ENCODE measurements at regions not wholly inside any gene's neighbourhood (a gene's known extent, or its start where the extent isn't known, plus 50 kb on each side); places are given as distances from the start of the nearest gene placed in this dataset.

- no peak for ATAC-seq
- ChIA-PET CTCF (no interaction called here), POLR2A (no interaction called here)
- no peaks in the 10 kb centered on the region for H3K9me3 ChIP-seq (ENCODE audit: control insufficient read depth, insufficient read depth, low read depth, low read length)
- no peak for TF ChIP-seq REST (IDR thresholded peaks at IDR 0.05; ENCODE audit: insufficient read depth in 1 of 2, low read depth in 2 of 2, low read length in 1 of 2)
- no peak for TF ChIP-seq CTCF (IDR thresholded peaks at IDR 0.05)
- TF ChIP-seq POLR2AphosphoS5 (IDR thresholded peaks at IDR 0.05; ENCODE audit: low read depth, low read length), result no peak
- TF ChIP-seq SIN3A (IDR thresholded peaks at IDR 0.05; ENCODE audit: borderline replicate concordance, insufficient read depth, low read depth, low read length), result no peak
- no peak for TF ChIP-seq TCF7L2 (IDR thresholded peaks at IDR 0.05; ENCODE audit: low read depth, low read length)
- H3K27me3 ChIP-seq (ENCODE audit: control insufficient read depth, insufficient read depth, low read length), result no peaks in the 10 kb centered on the region
- no peak for DNase-seq (ENCODE audit: low read depth, low spot score)
- no peak overlapping the region for H3K4me3 ChIP-seq (ENCODE audit: low read depth in 2 of 2, low read length in 2 of 2)
- intact Hi-C loops (cut with micrococcal nuclease; ENCODE audit: unreplicated experiment) (no loop called here), in situ Hi-C loops (cut with HindIII; ENCODE audit: low pct_unique_long_range_greater_than_20kb, low sequenced_read_pairs) (no loop called here)
- no peaks in the 10 kb centered on the region for H3K4me1 ChIP-seq (ENCODE audit: control insufficient read depth, insufficient read depth, low read length)
- no TSS peak for BruUV-seq (replicated peaks)
- no peaks in the 10 kb centered on the region for H3K36me3 ChIP-seq (ENCODE audit: control insufficient read depth, insufficient read depth, low read length)
- no peak overlapping the region for H3K27ac ChIP-seq (ENCODE audit: low read length)
Measured at GRCh38 chr4:28776004-28776403, 1915.4 kb downstream of the STIM2 start.

- H3K9me3 ChIP-seq (ENCODE audit: control insufficient read depth, insufficient read depth, low read depth, low read length), result no peaks in the 10 kb centered on the region
- H3K27me3 ChIP-seq (ENCODE audit: control insufficient read depth, insufficient read depth, low read length), result no peaks in the 10 kb centered on the region
- no peak for ATAC-seq
- POLR2A ChIA-PET, result no interaction called here
- H3K4me1 ChIP-seq (ENCODE audit: control insufficient read depth, insufficient read depth, low read length), result no peaks in the 10 kb centered on the region
- H3K36me3 ChIP-seq (ENCODE audit: control insufficient read depth, insufficient read depth, low read length), result no peaks in the 10 kb centered on the region
- no peak overlapping the region for H3K4me3 ChIP-seq (ENCODE audit: low read depth in 2 of 2, low read length in 2 of 2)
- intact Hi-C loops (cut with micrococcal nuclease; ENCODE audit: unreplicated experiment), result no loop called here
- DNase-seq (ENCODE audit: low read depth, low spot score), result no peak
- CTCF ChIA-PET, result no interaction called here
- in situ Hi-C loops (cut with HindIII; ENCODE audit: low pct_unique_long_range_greater_than_20kb, low sequenced_read_pairs), result no loop called here
- no peak overlapping the region for H3K27ac ChIP-seq (ENCODE audit: low read length)
- no TSS peak for BruUV-seq (replicated peaks)
- TF ChIP-seq TCF7L2 (IDR thresholded peaks at IDR 0.05; ENCODE audit: low read depth, low read length), result no peak
- TF ChIP-seq SIN3A (IDR thresholded peaks at IDR 0.05; ENCODE audit: borderline replicate concordance, insufficient read depth, low read depth, low read length), result no peak
- no peak for TF ChIP-seq REST (IDR thresholded peaks at IDR 0.05; ENCODE audit: insufficient read depth in 1 of 2, low read depth in 2 of 2, low read length in 1 of 2)
- no peak for TF ChIP-seq POLR2AphosphoS5 (IDR thresholded peaks at IDR 0.05; ENCODE audit: low read depth, low read length)
- no peak for TF ChIP-seq CTCF (IDR thresholded peaks at IDR 0.05)
Measured at GRCh38 chr4:28784188-28784587, 1923.5 kb downstream of the STIM2 start.

Measured in Panc1 (cell line).